Pancreas (tissue), 10 donors: ENCODE measurements at regions not wholly inside any gene's neighbourhood (a gene's known extent, or its start where the extent isn't known, plus 50 kb on each side); places are given as distances from the start of the nearest gene placed in this dataset.

Source experiments
- ATAC-seq, 4 donors: fragments of 200-7000 bp; cut with Tn5 transposase; one replicate each; pipeline versions ENCODE4 v1.8.0 to v1.9.1; 2020; ENCODE audit warnings: mild to moderate bottlenecking in 4 of 4, moderate library complexity in 4 of 4
- DNase-seq, 6 donors: peaks; one replicate each; pipeline ENCODE4 v3.0.0-alpha.2; 2020
- FAIRE-seq: peaks from 2 replicates; lab custom pipeline; 2012; peaks lifted over from hg19 to GRCh38; lab: Jason Lieb, UNC
- H3K27ac ChIP-seq, 4 donors: fragments of 200-600 bp; sonication (generic); 1 replicate in 3 of 4; 2 replicates in 1 of 4; pipeline versions ENCODE4 v1.5.0 to v1.8.0; 2020
- H3K27me3 ChIP-seq, 4 donors: fragments of 200-600 bp; one replicate each; pipeline ENCODE4 v1.8.0; 2021
- H3K36me3 ChIP-seq, 3 donors: fragments of 200-600 bp; sonication (generic) in 1 of 3; one replicate each; pipeline versions ENCODE4 v1.5.0 to v1.8.0; 2020 to 2021
- H3K4me1 ChIP-seq, 3 donors: fragments of 200-600 bp; one replicate each; pipeline ENCODE4 v1.8.0; 2021
- H3K4me3 ChIP-seq, 4 donors: fragments of 200-600 bp; sonication (generic) in 2 of 4; one replicate each; pipeline versions ENCODE4 v1.5.0 to v1.8.0; 2020 to 2021
- H3K9me3 ChIP-seq, 4 donors: fragments of 200-600 bp; one replicate each; pipeline ENCODE4 v1.8.0; 2021
- WGBS, 2 donors: extraction: QIAGEN DNeasy Blood & Tissue Kit; methylation state at CpG; one replicate each; pipeline ENCODE4 v1.1.7; 2013; 5-methylcytosine and 5-hydroxymethylcytosine counted together
- intact Hi-C, 3 donors: fragments of 100-400 bp; cut with DNase I; formaldehyde crosslinking; loops; one replicate each; pipeline versions ENCODE4 v1.11.1 to v1.14.2; 2022
- microRNA-seq, 2 donors: library from miRNA; unstranded; fragments of <30 nt; microRNA quantifications; one replicate each; pipeline versions ENCODE4 to v1.1.0, GENCODE V29; 2019 to 2020
- TF ChIP-seq, protein P1 (sequence below), 4 donors: fragments of 200-600 bp; sonication (generic) in 3 of 4; IDR thresholded peaks; one replicate each; pipeline versions ENCODE4 v1.5.0 to v1.8.0; 2021; ENCODE audit warnings: antibody characterized with exemption in 4 of 4
- donor health status: healthy with polysubstance abuse.
- donor health status: DM: no; HTN: no; CAD: no; lungs with moderate emphysema.
- donor health status: DM: no; HTN: no; CAD: no.
- donor health status: control.
- donor health status: control.
- donor health status: Bipolar disorder and iron deficiency.
- donor health status: DM: yes; HTN: yes; CAD: no.
- donor health status: DM: no; HTN: no; CAD: no.
- donor health status: DM: no; HTN: no; CAD: no.
- donor health status: DM: yes; HTN: yes; CAD: no.

DNA sequence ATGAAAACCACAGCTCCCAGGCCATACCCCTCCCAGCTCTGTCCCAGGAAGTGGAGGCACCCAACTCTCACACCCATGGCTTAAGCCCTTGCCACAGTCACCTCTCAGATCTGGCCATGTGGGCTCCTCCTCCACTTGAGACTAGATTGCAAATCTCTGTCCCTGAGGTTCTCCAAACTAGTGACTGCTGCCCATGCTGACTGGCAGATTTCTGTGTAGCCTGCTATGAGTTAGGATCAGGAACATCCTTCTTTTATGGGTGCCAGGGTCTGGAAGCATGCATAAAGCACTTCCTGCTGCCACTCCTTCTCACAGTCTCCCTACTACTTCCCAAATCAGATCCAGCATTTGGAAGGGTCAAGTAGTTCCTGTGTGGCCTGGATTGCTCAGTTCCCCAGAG is 59.6 kb upstream of the GOLIM4 start:
- Histone ChIP-seq H3K4me1 (no peaks in the 10 kb centered on the region), H3K9me3 (peaks cover 0 to 5% (median 0%) of the 10 kb centered on the region in 4 donors), H3K27me3 (peaks cover 0 to 3% (median 0%) of the 10 kb centered on the region in 4 donors), H3K36me3 (no peaks in the 10 kb centered on the region), H3K4me3 (no peak overlapping the region), H3K27ac (no peak overlapping the region)
- intact Hi-C loops, result no loop called here
- DNase-seq (no peak), ATAC-seq (peak in 1 of 4 donors; percentile 27), FAIRE-seq (no peak)
- TF ChIP-seq, protein P1, sequence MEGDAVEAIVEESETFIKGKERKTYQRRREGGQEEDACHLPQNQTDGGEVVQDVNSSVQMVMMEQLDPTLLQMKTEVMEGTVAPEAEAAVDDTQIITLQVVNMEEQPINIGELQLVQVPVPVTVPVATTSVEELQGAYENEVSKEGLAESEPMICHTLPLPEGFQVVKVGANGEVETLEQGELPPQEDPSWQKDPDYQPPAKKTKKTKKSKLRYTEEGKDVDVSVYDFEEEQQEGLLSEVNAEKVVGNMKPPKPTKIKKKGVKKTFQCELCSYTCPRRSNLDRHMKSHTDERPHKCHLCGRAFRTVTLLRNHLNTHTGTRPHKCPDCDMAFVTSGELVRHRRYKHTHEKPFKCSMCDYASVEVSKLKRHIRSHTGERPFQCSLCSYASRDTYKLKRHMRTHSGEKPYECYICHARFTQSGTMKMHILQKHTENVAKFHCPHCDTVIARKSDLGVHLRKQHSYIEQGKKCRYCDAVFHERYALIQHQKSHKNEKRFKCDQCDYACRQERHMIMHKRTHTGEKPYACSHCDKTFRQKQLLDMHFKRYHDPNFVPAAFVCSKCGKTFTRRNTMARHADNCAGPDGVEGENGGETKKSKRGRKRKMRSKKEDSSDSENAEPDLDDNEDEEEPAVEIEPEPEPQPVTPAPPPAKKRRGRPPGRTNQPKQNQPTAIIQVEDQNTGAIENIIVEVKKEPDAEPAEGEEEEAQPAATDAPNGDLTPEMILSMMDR (IDR thresholded peaks at IDR 0.05), result no peak

DNA sequence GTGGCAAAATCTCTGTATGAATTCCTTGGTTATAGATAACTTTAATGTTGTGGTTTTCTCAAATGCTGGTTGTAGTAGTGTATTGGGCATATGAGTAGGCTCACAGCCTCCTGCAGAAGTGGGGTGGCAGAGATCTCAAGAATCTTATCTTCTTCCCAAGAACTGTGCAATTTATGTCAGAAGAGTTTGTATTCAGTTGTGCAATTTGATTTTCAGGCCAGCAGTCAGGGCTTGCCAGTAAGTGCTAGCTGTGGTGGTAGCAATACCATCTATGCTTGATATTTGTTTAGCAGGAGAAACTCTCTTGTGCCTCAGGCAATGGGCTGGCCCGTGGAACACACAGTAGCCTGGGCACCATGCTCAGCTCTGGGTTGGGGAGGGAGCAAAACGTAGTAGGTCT is 58.4 kb upstream of the GOLIM4 start:
- H3K4me3 ChIP-seq, result no peak overlapping the region
- intact Hi-C loops, result no loop called here
- peaks cover 0 to 3% (median 0%) of the 10 kb centered on the region in 4 donors for H3K27me3 ChIP-seq
- H3K27ac ChIP-seq, result no peak overlapping the region
- ATAC-seq (no peak), FAIRE-seq (no peak), DNase-seq (no peak)
- WGBS, 2 donors, result 52 to 57% methylated on average over 2 of the region's 2 CpGs
- peaks cover 0 to 5% (median 0%) of the 10 kb centered on the region in 4 donors for H3K9me3 ChIP-seq
- H3K4me1 ChIP-seq, result no peaks in the 10 kb centered on the region
- TF ChIP-seq, protein P1 (IDR thresholded peaks at IDR 0.05), result no peak
- H3K36me3 ChIP-seq, result no peaks in the 10 kb centered on the region

DNA sequence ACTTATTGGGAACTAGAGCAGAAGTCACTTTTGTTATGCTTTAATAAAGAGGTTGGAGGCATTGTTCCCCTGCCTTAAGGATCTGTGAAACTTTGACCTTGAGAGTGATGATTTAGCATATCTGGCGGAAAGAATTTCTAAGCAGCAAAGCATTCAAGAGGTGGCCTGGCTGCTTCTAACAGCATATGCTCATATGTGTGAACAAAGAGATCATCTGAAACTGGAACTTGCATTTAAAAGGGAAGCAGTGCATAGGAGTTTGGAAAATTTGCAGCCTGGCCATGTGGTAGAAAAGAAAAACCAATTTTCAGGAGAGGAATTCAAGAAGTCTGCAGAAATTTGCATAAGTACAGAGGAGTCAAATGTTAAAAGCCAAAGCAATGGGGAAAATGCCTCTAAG is 56.4 kb upstream of the GOLIM4 start:
- TF ChIP-seq, protein P1 (IDR thresholded peaks at IDR 0.05), result no peak
- ATAC-seq (no peak), FAIRE-seq (no peak), DNase-seq (no peak)
- Histone ChIP-seq H3K4me1 (no peaks in the 10 kb centered on the region), H3K27ac (no peak overlapping the region), H3K9me3 (peaks cover 0 to 5% (median 0%) of the 10 kb centered on the region in 4 donors), H3K36me3 (no peaks in the 10 kb centered on the region), H3K27me3 (no peaks in the 10 kb centered on the region), H3K4me3 (no peak overlapping the region)
- 87 to 88% methylated on average over 1 of the region's 1 CpG for WGBS, 2 donors
- intact Hi-C loops, result no loop called here

Small RNA genes lying in the stretch of these regions (microRNA-seq; reads per million reads assigned to microRNA genes)
- 4.7 to 7.7 reads per million in 2 donors for gene MIR551B
